ENCODE measurements at regions not wholly inside any gene's neighbourhood (a gene's known extent, or its start where the extent isn't known, plus 50 kb on each side); places are given as distances from the start of the nearest gene placed in this dataset.

- no peaks in the 10 kb centered on the region for H3K27me3 Mint-ChIP-seq (ENCODE audit: unreplicated experiment)
- no peak overlapping the region for H3K27ac Mint-ChIP-seq (ENCODE audit: unreplicated experiment)
- no peaks in the 10 kb centered on the region for H3K36me3 Mint-ChIP-seq (ENCODE audit: low read depth, unreplicated experiment)
- H3K4me1 Mint-ChIP-seq (ENCODE audit: unreplicated experiment), result peaks cover 6% of the 10 kb centered on the region
- no peak overlapping the region for H3K4me3 Mint-ChIP-seq (ENCODE audit: unreplicated experiment)
- no peak for TF ChIP-seq CTCF (IDR thresholded peaks at IDR 0.05; ENCODE audit: unreplicated experiment)
- H3K9me3 Mint-ChIP-seq (ENCODE audit: unreplicated experiment), result no peaks in the 10 kb centered on the region
- DNase-seq (ENCODE audit: low spot score), result no peak
These were observed 1053.0 kb downstream of the TUSC7 start for GRCh38 chr3:117762621-117763037.

- no peaks in the 10 kb centered on the region for H3K9me3 Mint-ChIP-seq (ENCODE audit: unreplicated experiment)
These were observed 1054.0 kb downstream of the TUSC7 start for GRCh38 chr3:117763561-117763960.

GRCh38 chr3:117768581-117768980, 1059.0 kb downstream of the TUSC7 start:
- Mint-ChIP-seq H3K4me1 (ENCODE audit: unreplicated experiment) (no peaks in the 10 kb centered on the region), H3K36me3 (ENCODE audit: low read depth, unreplicated experiment) (no peaks in the 10 kb centered on the region), H3K9me3 (ENCODE audit: unreplicated experiment) (no peaks in the 10 kb centered on the region), H3K4me3 (ENCODE audit: unreplicated experiment) (no peak overlapping the region), H3K27me3 (ENCODE audit: unreplicated experiment) (no peaks in the 10 kb centered on the region), H3K27ac (ENCODE audit: unreplicated experiment) (no peak overlapping the region)
- TF ChIP-seq CTCF (IDR thresholded peaks at IDR 0.05; ENCODE audit: unreplicated experiment), result no peak
- no peak for DNase-seq (ENCODE audit: low spot score)

More at GRCh38 chr3:117763561-117763960, 1054.0 kb downstream of the TUSC7 start:
- Mint-ChIP-seq H3K4me1 (ENCODE audit: unreplicated experiment) (peaks cover 6% of the 10 kb centered on the region), H3K27ac (ENCODE audit: unreplicated experiment) (no peak overlapping the region), H3K36me3 (ENCODE audit: low read depth, unreplicated experiment) (no peaks in the 10 kb centered on the region), H3K4me3 (ENCODE audit: unreplicated experiment) (no peak overlapping the region), H3K27me3 (ENCODE audit: unreplicated experiment) (no peaks in the 10 kb centered on the region)
- TF ChIP-seq CTCF (IDR thresholded peaks at IDR 0.05; ENCODE audit: unreplicated experiment), result no peak
- DNase-seq (ENCODE audit: low spot score), result no peak

- H3K36me3 Mint-ChIP-seq (ENCODE audit: low read depth, unreplicated experiment), result peaks cover 5% of the 10 kb centered on the region
- H3K9me3 Mint-ChIP-seq (ENCODE audit: unreplicated experiment), result peaks cover 5% of the 10 kb centered on the region
- DNase-seq (ENCODE audit: low spot score), result no peak
- H3K4me1 Mint-ChIP-seq (ENCODE audit: unreplicated experiment), result no peaks in the 10 kb centered on the region
- no peak overlapping the region for H3K4me3 Mint-ChIP-seq (ENCODE audit: unreplicated experiment)
- no peak for TF ChIP-seq CTCF (IDR thresholded peaks at IDR 0.05; ENCODE audit: unreplicated experiment)
- H3K27me3 Mint-ChIP-seq (ENCODE audit: unreplicated experiment), result peaks cover 1% of the 10 kb centered on the region
- H3K27ac Mint-ChIP-seq (ENCODE audit: unreplicated experiment), result no peak overlapping the region
These were observed 1064.6 kb downstream of the TUSC7 start for GRCh38 chr3:117774130-117774529.

- peaks cover 6% of the 10 kb centered on the region for H3K4me1 Mint-ChIP-seq (ENCODE audit: unreplicated experiment)
- no peaks in the 10 kb centered on the region for H3K36me3 Mint-ChIP-seq (ENCODE audit: low read depth, unreplicated experiment)
- DNase-seq (ENCODE audit: low spot score), result no peak
- no peak overlapping the region for H3K4me3 Mint-ChIP-seq (ENCODE audit: unreplicated experiment)
- H3K27me3 Mint-ChIP-seq (ENCODE audit: unreplicated experiment), result peaks cover 4% of the 10 kb centered on the region
- no peaks in the 10 kb centered on the region for H3K9me3 Mint-ChIP-seq (ENCODE audit: unreplicated experiment)
- TF ChIP-seq CTCF (IDR thresholded peaks at IDR 0.05; ENCODE audit: unreplicated experiment), result no peak
- no peak overlapping the region for H3K27ac Mint-ChIP-seq (ENCODE audit: unreplicated experiment)
These were observed 1076.8 kb downstream of the TUSC7 start for GRCh38 chr3:117786349-117786748.
